NCI-H1930 (cell line): ENCODE measurements at regions not wholly inside any gene's neighbourhood (a gene's known extent, or its start where the extent isn't known, plus 50 kb on each side); places are given as distances from the start of the nearest gene placed in this dataset.
"Not testable (repeated sequence)": the region's sequence is repeated elsewhere in the genome, so short reads cannot be mapped to it uniquely, and the experiment has no call there.

Experiments
- DNase-seq, 2 experiments: peaks; one replicate each; lab custom pipeline; 2025; lab: John Stamatoyannopoulos, UW

DNA sequence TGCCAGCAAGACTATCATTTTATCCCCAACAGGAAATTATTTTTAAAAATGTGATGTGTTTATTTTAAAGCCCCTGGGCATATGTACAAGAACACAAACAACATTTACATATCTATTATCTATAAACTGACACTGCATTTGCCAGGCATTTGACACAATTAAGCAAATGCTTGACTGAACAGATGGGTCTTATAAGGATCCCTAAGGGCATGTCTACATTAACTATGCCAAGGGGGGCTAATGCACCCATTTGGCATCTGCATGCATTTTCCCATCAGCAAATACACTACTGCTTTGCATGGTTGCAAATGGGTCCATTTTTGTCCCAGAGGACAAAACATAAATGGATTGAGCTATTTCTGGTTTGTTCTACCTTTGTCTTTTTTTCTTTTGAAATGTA is 884.8 kb upstream of the B3GALT2 start:
- DNase-seq: peak in 1 of 2 experiments; percentile 11

DNA sequence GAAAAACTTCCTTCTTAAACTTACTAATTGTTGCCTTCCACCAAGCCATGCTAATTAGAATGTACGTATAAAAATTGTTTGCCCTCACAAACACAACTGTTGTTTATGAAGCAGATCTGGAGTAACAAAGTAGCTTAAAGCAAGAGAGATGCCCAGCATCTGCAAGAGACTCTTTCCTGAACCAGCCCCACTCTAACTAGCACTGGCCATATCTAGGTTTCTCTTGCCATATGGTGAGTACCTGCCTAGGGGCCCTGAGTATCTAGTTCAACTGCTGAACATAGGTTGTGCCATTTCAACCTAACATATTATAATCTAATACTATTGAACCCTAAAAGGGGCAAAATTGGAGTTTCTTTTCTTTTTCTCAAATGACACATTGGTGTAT is 883.4 kb upstream of the B3GALT2 start:
- no peak for DNase-seq

DNA sequence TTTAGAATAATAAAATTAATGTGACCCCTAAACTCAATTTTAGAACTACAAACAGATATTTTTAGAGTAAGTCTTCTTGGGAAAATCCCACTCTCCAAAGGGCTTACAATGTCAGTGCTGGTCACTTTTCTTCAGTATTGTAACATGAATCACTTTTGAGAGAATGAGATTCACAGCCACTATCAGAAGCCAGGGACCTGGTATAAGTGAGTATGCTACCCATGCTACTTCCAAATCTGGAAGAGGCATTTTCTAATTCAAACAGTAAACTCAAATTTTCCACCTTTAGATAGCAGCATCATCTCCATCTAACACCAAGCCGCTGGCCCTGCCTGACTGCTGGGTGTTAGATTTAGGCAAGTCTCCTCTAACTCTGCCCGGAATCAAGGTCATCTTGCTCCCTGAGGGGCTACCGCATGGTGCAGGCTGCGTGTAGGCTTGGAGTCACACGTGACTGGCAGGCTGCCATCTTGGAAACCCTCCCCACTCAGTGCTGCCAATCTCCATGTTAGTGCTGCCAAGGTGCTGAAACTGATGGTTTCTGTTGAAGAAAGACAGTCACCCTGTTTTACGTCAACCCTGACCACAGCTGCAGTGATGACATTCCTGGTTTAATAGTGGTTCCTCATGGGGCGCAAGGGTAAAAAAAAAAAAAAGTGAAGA is 882.9 kb upstream of the B3GALT2 start:
- no peak for DNase-seq

DNA sequence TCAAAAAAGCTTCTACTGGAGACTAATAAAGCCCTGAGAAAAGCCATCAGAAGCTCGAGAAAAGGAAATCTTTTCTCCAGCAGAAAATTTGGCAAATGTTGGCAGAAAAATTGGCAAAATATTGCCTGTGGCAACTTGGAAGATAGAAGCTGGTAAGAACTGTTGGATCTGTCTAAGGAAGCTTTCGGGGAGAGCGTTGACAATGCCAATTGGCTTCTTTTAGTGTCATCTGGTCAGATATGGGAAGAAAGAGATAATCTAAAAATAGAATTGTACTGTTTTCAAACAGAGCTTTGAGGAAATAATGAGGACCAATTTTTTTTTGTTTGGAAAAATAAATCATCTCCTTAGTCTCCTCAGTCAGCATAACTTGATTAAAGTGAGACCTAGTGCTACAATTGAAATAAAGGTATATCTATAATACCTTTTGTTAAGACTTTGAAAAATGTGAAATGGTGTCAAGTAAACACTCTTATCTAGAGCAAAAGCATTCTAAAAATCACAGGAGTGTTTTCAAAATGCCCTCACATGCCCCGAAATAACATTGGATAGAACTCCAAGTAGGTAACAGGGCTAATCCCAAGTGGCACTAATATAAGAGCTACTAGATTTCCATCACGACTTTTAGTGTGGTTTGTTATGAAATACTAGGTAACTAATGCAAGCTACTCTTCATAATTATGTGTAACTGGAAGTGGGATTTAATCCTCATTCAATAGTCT is 882.2 kb upstream of the B3GALT2 start:
- no peak for DNase-seq

DNA sequence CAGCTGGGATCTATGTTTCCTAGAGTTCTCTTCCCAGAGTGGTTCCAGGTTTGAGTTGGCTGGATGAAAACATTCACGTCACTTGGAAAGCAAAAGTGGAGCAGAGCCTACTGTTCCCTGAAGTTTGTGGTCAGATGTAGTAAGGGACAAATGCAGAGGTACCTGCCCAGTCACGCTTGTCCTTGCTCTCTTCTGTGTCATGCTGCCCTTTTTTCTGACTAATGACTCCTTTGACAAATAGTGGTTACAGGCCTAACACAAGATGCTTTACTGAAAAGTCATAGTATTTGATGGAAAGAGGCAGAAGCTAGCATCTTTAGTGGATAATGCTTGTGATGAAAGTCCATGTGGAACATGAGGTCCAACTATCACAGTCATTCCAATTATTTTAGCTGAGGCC is 881.4 kb upstream of the B3GALT2 start:
- DNase-seq: no peak

DNA sequence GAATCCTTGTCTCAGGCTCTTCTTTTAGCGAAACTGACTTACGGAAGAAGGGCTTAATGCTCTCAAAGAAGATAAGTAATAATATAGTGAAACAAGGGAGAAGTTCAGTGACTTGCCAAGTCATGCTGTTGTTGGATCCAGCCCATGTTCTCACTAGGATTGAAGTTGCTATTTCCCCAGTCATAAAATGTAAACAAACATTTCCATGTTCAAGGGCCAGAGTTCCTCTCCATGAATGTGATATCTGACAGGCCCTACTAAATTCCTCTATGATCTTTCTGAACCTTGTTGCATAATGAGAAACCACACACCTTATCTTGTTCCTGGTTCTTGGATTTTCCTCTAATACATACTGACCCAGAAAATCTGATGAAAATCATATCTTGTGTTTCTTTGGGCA is 876.5 kb upstream of the B3GALT2 start:
- DNase-seq: no peak

DNA sequence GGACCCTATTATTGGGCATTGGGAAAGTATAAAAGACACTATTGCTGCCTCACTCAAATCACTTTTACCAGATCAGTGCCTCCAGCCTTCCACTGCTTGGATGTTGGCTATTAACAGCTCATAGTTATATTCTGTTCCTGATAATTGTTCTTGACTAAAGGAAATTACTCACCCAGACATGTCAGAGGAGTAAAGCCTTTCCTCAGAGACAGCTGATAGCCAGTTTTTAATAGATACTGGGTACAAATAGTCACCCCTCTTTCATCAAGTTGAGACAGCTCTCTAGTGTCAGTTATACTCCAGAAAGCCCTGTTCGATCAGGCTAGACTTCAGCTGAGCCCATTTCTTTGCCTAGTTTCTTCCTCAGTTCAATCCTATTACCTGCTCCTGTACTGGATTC is 876.1 kb upstream of the B3GALT2 start:
- no peak for DNase-seq

DNA sequence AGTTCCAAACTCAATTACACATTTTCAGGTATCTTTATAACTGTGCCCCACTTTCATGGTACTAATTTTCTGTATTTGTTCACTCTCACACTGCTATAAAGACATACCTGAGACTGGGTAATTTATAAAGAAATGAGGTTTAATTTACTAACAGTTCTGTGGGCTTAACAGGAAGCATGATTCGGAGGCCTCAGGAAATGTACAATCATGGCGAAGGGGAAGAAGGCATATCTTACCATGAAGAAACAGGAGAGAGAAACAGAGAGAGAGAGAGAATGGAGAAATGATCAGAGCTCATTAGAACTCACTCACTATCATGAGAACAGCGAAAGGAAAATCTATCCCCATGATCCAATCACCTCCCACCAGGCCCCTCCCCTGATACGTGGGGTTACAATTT is 874.1 kb upstream of the B3GALT2 start:
- DNase-seq: no peak

DNA sequence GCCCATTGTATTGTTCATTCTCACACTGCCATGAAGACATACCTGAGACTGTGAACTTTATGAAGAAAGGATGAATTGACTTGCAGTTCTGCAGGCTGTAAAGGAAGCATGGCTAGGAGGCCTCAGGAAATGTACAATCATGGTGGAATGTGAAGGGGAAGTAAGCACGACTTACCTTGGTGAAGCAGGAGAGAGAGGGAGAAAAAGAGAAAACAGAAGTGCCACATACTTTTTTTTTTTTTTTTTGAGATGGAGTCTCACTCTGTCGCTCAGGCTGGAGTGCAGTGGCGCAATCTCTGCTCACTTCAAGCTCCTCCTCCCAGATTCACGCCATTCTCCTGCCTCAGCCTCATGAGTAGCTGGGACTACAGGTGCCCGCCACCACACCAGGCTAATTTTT is 871.9 kb upstream of the B3GALT2 start:
- not testable (repeated sequence) for DNase-seq

DNA sequence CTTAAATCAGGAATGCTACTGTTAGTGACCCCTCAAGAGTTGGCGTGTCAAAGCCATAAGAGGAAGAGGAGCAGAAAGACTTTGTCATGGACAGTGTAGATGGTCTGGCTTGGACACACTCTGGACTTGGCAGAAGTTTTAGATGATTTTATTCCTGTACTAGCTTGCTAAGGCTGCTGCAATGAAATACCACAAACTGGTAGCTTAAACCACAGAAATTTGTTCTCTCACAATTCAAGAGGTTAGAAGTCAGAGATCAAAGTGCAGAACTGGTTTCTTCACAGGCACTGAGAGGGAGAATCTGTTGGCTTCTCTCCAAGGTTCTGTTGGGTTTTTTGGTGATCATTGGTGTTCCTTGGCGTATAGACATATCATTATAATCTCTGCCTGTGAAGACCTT is 869.8 kb upstream of the B3GALT2 start:
- no peak for DNase-seq

DNA sequence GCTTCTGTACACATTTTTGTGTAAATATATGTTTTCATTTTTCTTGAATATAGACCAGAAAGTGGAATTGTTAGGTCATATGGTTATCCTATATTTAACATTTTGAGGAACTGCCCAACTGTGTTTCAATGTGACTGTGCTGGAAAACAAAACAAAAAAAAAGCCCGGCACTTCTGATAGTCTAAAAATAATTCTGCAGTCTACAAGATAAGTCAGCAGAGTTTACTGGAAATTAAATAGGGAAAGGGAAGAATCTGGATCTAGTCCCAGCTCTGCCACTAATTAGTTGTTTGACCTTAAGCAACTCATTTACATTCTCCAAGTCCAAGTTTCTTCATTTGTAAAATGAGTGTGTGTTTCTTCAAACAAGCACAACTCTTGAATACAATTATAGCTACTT is 869.1 kb upstream of the B3GALT2 start:
- no peak for DNase-seq

DNA sequence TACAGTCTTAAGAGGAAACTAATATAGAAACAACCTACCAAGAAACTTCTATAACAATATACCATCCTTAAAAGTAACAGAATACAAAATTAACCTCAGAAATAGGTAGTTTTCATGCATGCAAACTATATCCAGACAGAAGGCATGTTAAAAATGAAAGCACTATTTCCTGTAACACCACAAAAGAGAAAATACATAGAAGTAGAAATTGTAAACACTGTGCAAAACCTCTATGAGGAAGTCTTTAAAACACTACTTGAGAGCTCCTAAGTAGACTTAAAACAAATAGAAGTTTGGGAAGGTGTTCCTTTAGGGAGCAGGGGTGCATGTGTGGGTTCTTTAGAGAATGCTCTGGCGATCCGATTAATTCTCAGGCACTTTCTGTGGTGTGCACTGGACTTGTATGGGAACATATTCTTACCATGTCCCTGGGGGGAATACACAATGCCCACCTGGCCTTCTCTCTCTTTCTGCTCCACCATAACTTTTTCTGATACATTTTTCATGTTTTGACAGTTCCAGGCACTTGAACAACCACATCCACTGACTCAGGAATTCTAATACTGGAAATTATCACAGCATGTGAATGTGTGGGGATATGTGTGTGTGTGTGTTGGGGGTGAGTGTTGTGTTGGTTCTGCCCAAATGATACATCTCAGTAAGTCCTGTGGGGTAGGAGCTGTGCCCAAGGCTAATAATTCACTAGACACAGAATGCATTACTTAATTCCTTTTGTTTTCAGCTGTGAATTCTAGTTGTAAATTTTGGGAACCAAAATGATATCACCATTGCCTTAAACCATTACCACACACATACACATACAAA is 866.3 kb upstream of the B3GALT2 start:
- DNase-seq: no peak

DNA sequence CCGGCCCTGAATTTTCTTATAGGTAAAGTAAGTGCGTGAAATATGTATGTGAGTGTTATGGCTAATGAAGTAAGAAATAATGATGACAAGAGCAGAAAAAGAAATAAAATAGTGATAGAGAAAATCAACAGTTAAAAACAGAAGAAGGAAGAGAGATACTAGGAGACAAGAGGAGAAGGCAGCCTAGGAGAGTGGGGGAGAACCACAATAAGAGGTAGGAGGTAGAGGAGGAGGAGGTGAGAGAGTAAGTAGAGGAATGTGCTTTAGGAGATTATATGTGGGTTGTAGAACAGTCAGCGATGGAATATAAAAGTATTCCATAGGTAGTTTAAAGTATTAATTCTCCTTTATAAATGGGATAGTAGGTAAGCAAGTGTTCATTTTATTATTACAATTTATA is 861.5 kb upstream of the B3GALT2 start:
- DNase-seq: no peak

DNA sequence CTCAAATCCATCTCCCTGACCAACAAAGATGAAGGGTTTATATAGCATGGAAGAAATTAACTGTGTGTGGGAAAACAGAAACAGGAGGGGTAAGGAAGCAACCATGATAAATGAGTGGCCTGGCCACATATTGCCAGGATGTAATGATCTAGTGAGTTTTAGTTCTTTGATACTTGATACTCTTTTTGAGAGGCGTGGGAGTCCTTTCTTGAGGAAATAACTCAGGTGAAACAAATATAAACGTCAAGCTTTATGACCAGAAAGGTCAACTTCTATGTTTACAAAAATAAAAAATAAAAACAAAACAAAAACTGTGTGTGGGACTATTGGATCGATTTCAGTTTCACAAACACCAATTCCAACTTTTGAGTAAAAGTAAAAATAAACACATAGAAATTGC is 860.8 kb upstream of the B3GALT2 start:
- DNase-seq: no peak

DNA sequence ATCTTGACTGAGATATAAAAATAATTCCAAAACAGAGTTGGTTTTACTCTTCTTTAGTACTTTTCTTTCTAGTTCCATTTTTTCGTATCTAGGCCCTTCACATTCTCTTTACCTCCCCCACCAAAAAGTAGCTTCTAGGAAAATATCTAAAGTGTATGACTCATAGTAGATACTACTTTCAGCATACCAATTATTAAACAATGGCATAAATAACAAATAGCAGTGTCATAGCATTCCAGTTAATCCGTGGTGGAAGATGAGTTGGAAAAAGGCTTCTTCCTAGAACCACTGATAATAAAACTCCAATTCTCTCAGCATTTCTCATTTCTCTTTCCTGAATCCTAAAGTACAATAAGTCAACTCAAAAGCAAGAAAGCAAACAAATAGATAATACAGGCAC is 859.0 kb upstream of the B3GALT2 start:
- DNase-seq: no peak

DNA sequence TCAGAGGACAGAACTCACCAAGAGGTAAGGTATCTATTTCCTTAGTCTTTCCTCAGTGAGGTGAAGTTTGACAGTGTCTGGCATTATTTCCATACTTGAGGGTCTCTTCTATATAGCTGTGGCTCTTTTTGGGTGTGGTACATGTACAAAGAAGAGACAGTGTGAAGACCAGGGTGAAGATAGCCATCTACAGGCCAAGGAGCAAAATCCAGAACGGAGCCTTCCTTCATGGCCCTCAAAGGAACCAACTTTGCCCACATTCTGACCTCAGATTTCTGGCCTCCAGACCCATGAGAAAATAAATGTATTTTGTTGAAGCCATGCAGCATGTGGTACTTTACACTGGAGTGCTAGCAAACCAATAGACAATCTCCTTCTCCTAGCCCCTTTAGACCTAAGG is 858.5 kb upstream of the B3GALT2 start:
- no peak for DNase-seq

DNA sequence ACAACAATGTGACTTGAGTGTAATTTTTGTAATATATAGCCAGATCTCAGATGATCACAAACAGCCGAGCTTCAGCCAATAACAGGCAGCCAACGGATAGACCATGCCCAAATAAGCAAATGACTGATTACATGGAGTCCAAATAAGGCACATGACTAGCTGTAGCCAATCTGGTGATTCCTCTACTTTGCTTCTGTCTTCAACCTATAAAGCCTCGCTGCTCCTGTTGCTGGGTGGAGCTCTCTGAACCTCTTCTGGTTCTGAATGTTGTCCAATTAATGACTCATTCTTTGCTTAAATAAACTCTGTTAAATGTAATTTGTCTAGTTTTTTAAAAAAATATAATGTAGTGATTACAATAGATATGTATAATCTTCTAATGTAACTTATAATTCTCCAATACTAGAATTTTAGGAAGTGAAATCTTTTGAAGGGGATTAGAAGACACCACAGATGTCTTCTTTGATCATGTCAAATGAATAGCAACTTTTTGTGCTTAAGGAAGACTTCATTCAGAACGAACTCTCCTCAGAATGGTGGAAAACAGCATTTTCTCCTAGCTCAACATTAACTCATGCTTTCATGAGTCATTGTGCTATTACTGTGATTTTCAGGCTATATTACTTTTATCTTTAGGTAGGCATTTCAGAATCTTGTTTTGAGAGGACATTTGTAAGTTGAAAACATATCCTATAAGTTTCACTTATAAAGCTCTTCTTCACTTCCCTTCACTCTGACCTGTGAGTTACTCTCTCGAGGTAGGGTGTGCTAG is 857.8 kb upstream of the B3GALT2 start:
- DNase-seq: no peak

DNA sequence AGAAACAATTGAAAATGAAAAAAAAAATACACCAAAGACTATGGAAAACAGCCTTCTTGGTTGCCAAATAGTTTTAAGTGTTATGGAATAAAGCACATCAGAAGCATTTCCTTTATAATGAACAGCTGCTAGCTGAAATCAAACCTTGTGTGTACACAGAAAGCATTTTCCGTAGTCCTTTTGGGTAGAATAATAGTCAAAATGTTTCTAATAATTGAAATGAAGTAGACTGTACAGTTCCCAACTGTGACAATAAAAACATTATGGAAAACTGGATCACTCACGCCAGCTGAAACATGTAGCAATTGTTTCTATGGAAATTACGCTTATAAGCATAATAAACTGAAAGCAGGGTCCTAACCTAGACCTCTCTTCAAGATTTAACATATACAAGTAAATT is 856.3 kb upstream of the B3GALT2 start:
- DNase-seq: no peak

DNA sequence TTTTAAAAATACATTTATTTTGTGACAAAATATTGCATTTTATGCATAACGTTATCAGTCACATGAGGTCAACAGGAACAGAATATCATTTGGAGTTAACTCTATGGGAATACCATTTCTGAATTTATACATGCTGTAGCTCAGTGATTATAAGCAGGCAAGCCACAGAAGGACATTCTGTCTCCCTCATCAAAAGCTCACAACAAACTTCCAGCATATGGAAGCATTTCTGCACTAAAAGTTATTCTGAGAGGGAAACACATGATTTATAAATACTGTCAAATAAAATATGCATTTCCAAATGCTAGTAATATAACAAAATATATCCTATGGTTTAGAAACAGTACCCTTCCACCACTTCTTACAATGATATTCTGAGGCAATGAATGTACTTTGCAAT is 854.1 kb upstream of the B3GALT2 start:
- no peak for DNase-seq

DNA sequence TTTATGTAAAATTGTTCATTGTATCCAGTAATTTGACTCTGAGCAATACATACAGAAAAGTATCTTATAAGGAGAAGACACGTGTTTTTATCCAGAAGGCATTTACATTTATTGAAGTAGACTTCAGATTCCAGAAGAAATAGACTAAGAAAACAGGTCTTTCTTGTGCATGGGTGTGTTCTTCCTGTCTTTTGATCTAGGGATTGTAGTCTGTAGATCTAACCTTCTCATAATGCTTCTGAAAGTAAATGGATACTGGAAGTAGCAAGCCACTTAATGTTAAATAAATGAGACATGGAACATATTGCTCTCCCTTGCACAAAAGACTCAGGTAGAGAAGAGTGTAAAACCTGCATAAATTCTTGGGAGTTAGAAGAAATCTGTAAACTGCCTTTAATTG is 853.2 kb upstream of the B3GALT2 start:
- no peak for DNase-seq

DNA sequence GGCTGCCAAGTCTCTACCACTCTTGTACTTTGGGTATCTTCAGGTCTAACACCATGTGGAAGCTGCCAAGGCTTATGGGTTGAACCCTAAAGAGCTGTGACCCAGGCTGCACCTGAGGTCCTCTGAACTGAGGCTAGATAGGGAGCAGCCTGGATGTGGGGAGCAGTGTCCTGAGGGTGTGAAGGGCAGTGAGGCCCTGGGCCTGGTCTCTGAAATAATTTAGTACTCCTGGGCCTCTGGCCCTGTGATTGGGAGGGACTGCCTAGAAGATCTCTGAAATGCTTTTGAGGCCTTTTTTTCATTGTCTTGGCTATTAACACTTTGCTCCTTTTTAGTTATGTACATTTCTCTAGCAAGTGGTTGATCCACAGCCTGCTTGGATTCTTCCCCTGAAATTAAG is 847.2 kb upstream of the B3GALT2 start:
- no peak for DNase-seq

DNA sequence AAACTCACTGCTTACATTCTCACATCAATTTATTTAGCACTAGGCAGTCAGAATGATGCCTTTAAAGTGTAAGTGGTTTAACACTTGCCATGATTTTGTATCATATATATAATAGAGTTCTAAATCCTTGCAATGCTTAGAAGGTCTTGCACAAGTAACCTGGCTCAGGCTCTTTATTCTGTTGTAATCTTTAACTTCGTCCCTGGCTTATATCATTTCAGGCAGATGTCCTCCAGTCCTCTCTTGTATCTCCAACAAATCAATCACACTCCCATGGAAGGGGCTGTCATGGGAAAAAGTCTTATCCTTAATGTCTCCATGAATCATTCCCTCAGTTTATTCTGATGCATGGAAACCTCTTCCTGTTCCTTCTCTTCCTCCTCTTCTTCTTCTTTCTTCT is 841.6 kb upstream of the B3GALT2 start:
- no peak for DNase-seq
